22Rv1 (cell line): ENCODE measurements at regions not wholly inside any gene's neighbourhood (a gene's known extent, or its start where the extent isn't known, plus 50 kb on each side); places are given as distances from the start of the nearest gene placed in this dataset.

Experiments used
- H3K27ac ChIP-seq: fragments of 450-650 bp; 2 replicates; pipeline ENCODE4 v1.5.1; 2017
- ZFX ChIP-seq: fragments of 450-650 bp; IDR thresholded peaks from 2 replicates; pipeline ENCODE4 v1.6.1; 2017; ENCODE audit warnings: antibody characterized with exemption, borderline replicate concordance
- TF ChIP-seq, protein P1 (sequence below): fragments of 450-650 bp; IDR thresholded peaks from 2 replicates; pipeline ENCODE4 v1.5.1; 2017; ENCODE audit warnings: mild to moderate bottlenecking

GRCh38 chr9:80602291-80602690, 1030.5 kb downstream of the TLE4 start:
- TF ChIP-seq ZFX: no peak
- TF ChIP-seq, protein P1, sequence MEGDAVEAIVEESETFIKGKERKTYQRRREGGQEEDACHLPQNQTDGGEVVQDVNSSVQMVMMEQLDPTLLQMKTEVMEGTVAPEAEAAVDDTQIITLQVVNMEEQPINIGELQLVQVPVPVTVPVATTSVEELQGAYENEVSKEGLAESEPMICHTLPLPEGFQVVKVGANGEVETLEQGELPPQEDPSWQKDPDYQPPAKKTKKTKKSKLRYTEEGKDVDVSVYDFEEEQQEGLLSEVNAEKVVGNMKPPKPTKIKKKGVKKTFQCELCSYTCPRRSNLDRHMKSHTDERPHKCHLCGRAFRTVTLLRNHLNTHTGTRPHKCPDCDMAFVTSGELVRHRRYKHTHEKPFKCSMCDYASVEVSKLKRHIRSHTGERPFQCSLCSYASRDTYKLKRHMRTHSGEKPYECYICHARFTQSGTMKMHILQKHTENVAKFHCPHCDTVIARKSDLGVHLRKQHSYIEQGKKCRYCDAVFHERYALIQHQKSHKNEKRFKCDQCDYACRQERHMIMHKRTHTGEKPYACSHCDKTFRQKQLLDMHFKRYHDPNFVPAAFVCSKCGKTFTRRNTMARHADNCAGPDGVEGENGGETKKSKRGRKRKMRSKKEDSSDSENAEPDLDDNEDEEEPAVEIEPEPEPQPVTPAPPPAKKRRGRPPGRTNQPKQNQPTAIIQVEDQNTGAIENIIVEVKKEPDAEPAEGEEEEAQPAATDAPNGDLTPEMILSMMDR: no peak
- no peak overlapping the region for H3K27ac ChIP-seq

DNA sequence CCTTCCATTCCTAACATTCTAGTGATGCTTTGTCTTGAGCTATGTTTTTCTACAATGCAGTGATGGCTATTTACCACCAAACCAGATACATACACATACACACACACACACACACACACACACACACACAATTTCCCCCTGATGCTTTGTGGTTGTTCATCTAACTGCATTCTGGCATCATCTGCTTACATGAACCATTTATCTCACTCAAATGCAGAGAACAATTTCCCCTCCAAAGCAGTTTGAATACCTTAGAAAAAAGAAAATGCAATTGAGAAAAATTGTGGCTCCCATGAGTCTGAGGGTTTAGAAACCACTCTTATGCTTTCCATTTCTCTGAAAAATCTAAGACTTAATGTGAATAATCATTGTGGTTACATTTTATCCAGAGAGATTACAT, 1024.8 kb downstream of the TLE4 start:
- TF ChIP-seq ZFX: no peak
- TF ChIP-seq, protein P1: no peak
- H3K27ac ChIP-seq: no peak overlapping the region

DNA sequence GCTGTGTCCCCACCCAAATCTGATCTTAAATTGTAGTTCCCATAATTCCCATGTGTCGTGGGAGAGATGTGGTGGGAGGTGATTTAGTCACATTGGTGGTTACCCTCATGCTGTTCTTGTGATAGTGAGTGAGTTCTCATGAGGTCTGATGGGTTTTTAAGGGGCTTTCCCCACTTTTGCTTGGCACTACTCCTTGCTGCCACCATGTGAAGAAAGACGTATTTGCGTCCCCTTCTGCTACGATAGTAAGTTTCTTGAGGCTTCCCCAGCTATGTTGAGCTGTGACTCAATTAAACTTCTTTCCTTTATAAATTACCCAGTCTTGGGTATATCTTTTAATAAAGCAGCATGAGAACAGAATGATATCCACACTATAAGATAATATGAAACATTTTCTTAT, 1023.4 kb downstream of the TLE4 start:
- H3K27ac ChIP-seq: no peak overlapping the region
- no peak for TF ChIP-seq ZFX
- TF ChIP-seq, protein P1: no peak

DNA sequence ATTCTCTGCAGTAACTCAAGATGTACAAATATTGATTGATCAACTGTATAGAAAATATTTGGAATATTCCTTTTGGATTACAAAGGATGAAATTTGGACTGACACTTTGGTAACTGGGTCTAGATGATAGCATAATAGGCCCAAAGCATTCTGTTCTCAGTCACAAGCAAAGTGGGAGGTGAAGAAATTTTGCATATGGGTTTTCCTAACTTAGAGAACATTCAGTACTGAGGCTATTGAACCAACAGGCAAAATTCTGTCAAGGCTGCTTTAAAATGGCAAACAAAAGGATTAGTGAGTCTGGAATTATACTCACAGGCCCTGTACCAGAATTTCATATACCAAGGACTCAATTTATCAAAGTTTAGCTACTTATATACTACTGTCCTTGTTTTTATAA, 1020.6 kb downstream of the TLE4 start:
- TF ChIP-seq, protein P1: no peak
- no peak for TF ChIP-seq ZFX
- H3K27ac ChIP-seq: no peak overlapping the region

DNA sequence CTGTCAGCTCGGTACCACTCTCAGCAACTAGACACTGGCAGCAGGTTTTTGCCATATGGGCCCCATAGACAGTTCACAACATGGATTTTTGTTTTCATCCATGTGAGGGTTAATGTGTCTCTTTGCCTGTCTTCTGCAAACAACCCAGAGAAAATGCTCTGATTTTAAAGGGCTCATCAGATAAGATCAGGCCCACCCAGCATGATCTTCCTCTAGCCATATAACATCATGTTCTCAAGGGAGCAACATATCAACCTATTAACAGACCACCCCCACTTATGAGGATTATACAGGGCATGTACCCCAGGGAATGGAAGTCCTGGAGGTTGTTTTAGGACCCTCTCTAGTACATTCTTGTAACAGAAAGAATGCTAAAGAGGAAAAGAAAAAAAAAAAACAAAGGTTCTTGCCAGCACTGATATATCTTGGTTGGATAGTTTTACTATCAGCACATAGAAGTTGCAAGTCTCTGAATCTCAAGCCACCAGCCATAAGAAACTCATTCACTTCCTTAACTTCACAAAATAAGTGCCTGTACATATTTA, 1015.1 kb downstream of the TLE4 start:
- H3K27ac ChIP-seq: no peak overlapping the region
- TF ChIP-seq ZFX: no peak
- TF ChIP-seq, protein P1: no peak

GRCh38 chr9:80571953-80572352, 1000.2 kb downstream of the TLE4 start:
- TF ChIP-seq, protein P1: no peak
- TF ChIP-seq ZFX: no peak
- H3K27ac ChIP-seq: no peak overlapping the region

DNA sequence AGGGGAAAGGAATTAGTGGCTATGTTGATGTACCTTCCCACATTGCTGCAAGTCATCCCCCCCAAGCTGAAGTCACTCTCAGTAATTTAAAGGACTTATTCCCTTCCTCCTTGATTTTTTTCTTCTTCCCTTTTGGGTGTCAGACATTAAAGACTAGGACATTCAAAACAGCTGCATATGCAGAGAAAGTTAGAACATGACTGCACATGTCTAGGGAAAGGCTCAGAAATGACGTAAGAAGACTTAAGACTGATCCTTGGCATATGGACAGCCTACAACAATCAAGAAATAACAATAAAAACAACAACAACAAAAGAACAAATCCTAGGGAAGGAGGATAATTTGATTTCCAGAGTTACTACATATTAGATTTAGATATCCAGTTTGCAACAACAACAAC, 997.5 kb downstream of the TLE4 start:
- no peak for TF ChIP-seq ZFX

DNA sequence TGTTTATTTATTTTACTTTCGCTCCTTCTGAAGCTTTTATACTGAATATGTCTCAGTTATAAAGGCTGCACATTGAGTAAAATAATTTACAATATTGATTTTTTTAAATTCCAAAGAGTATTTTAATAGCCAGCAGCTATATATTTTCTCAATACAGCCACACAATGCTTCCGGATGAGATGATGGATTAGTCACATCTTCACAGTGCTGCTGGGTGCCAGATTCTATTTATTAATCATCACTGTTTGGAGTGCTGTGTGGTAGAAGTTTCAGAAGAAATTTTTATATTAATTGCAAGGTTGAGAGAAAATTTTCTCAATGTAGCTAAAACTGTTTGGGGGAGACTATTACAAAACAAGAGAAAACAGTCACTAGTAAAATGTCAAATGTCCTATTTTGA, 989.8 kb downstream of the TLE4 start:
- TF ChIP-seq, protein P1: no peak
- TF ChIP-seq ZFX: no peak
- H3K27ac ChIP-seq: no peak overlapping the region

More for the DNA sequence above, 997.5 kb downstream of the TLE4 start:
- no peak overlapping the region for H3K27ac ChIP-seq
